GM18861 (cell line): ENCODE measurements at regions not wholly inside any gene's neighbourhood (a gene's known extent, or its start where the extent isn't known, plus 50 kb on each side); places are given as distances from the start of the nearest gene placed in this dataset.
"Not testable (repeated sequence)": the region's sequence is repeated elsewhere in the genome, so short reads cannot be mapped to it uniquely, and the experiment has no call there.

ENCODE experiments used
- ATAC-seq: cut with Tn5 transposase; IDR thresholded peaks from one replicate; pipeline ENCODE4 v1.9.1; 2021; ENCODE audit not compliant: unreplicated experiment

- ATAC-seq, result no peak
Measured at GRCh38 chr3:106071306-106071705, 202.5 kb upstream of the CBLB start.

DNA sequence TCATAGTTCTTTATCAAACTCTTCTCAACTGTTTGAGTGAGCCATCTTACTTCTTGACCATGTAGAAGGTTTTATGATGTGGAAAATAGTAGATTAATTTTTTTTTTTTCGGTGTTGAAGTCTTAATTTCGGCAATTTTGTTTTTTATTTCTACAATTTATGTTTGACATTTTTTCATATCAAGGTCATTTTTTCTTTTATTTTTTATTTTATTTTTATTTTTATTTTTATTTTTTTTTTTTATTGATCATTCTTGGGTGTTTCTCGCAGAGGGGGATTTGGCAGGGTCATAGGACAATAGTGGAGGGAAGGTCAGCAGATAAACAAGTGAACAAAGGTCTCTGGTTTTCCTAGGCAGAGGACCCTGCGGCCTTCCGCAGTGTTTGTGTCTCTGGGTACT is 203.8 kb upstream of the CBLB start:
- not testable (repeated sequence) for ATAC-seq

DNA sequence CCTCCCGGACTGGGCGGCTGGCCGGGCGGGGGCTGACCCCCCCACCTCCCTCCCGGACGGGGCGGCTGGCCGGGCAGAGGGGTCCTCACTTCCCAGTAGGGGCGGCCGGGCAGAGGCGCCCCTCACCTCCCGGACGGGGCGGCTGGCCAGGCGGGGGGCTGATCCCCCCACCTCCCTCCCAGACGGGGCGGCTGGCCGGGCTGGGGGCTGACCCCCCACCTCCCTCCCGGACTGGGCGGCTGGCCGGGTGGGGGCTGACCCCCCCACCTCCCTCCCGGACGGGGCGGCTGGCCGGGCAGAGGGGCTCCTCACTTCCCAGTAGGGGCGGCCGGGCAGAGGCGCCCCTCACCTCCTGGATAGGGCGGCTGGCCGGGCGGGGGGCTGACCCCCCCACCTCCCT is 205.0 kb upstream of the CBLB start:
- not testable (repeated sequence) for ATAC-seq

- not testable (repeated sequence) for ATAC-seq
Measured at GRCh38 chr3:106075731-106076130, 206.9 kb upstream of the CBLB start.

DNA sequence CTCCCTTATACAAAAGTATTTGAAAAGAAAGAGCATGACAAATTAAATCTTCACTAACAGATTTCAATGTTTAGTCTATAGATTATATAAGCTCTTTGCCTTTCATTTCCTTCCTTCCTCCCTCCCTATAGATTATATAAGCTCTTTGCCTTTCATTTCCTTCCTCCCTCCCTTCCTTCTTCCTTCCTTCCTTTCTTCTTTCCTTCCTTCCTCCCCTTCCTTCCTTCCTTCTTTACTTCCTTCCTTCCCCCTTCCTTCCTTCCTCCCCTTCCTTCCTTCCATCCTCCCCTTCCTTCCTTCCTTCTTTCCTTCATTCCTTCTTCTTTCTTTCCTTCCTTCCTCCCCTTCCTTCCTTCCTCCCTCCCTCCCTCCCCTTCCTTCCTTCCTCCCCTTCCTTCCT is 209.8 kb upstream of the CBLB start:
- ATAC-seq, result no peak

- ATAC-seq, result no peak
Measured at GRCh38 chr3:106082616-106083015, 213.8 kb upstream of the CBLB start.

DNA sequence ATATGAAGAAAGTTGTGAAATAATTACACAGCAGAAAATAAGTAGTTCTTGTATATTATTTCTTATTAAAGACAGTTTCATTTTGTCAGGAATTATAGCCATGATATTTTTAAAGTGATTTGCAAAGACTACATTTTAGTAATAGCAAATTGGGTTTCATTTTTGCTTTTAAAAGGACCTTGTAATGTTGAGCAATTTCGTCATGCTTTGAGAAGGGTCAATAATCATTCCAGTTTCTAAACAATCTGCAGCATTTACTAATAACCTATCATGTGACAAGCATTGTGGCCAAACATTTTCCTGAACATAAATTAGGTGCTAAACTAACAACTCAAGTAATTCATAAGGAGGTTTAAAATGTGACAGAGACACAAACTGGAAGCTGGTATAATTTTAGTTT is 214.4 kb upstream of the CBLB start:
- ATAC-seq, result no peak

DNA sequence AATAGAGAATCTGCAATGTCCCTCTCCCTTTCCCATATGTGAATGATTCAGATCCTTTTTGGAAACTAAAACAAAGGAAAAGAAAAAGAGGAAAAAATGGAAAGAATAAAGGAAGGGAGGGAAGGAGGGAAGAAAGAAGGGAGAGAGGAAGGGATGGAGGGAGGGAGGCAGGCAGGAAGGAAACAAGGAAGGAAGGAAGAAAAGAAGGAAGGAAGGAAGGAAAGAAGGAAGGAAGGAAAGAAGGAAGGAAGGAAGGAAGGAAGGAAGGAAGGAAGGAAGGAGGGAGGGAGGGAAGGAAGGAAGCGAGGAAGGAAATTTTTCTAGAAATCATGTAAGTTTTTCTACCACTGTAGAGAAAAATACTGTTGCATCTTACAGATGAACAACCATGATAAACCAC is 215.0 kb upstream of the CBLB start:
- ATAC-seq, result no peak

DNA sequence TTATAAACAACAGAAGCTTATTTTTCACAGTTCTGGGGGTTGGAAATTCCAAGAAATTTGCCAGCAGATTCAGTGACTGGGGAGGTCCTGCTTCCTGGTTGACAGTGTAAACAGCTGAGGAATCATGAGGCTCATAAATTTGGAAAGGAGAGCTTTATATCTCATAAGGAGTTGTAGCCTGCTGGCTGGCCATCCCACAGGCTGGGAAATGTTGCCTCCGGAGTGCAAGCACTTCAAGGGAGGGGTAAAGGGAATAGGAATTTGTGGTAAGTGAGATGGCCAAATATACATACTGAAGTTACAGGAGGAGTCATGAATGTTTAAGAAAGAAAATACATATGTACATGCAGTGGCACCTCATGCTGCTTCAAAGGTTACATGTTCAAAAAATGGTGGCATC is 217.2 kb upstream of the CBLB start:
- no peak for ATAC-seq

DNA sequence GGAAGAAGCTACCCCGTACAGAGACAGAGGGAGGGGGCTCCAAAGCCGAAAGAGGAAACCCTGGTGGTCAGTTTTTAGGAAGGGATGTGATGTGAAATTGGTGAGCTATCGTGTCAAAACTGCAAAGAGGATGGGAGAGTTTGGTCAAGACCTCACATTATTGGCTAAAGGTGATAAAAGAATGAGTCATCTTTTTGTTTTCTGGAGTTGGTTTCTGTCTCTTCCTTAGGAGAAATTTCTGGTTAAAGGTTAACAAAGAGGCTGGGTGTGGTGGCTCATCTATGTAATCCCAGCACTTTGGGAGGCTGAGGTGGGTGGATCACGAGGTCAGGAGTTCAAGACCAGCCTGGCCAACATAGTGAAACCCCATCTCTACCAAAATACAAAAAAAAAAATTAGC is 217.8 kb upstream of the CBLB start:
- ATAC-seq, result no peak

GRCh38 chr3:106088304-106088703 is 219.5 kb upstream of the CBLB start:
- no peak for ATAC-seq

GRCh38 chr3:106088899-106089298 is 220.1 kb upstream of the CBLB start:
- no peak for ATAC-seq

GRCh38 chr3:106089806-106090205 is 221.0 kb upstream of the CBLB start:
- ATAC-seq, result no peak

- ATAC-seq, result no peak
Measured at GRCh38 chr3:106092792-106093191, 224.0 kb upstream of the CBLB start.

DNA sequence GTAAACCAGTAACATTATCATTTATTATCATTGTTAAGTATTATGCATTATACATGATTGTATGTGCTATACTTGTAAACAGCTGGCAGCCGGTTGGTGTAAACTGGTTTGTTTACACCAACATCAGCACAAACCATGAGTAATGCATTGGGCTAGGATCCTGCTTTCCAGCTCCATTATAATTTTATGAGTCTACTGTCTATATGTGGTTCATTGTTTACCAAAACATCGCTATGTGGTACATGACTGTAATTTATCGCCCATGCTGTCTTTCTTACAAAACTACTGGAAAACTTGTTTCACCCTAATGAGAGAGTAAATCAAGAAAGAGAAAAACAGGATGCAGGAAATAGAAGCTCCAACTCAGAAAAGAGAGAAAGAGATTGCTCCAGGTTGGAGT is 224.8 kb upstream of the CBLB start:
- ATAC-seq, result no peak

DNA sequence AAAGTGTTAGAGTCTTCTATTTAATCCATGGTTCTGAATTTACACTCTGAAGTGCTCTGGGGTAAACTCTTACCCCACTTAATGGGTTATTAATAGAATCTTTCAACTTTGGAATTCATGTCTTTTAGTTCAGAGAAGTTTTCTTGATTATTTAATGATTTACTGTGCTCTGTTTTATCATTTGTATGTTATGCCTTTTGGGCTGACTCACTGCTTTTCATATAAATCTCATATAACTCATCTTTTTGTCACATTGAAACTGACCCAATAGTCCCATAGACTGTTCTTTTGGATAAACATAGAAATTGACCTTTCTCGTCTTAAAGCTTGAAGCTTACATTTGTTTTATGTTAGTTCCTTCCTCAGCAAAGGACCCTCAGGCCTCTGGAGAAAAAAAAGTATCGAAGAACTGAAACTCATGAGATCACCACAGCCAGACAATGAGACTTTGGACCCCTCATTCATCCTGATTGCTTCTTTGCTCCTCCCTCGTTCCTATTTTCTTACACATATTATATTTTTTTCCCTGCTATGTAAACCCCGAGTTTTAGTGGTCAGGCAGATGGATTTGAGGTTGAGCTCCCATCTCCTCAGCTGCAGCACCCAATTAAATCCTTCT is 229.1 kb upstream of the CBLB start:
- no peak for ATAC-seq

GRCh38 chr3:106103383-106103782 is 234.6 kb upstream of the CBLB start:
- ATAC-seq, result no peak

- no peak for ATAC-seq
Measured at GRCh38 chr3:106104078-106104477, 235.3 kb upstream of the CBLB start.

- no peak for ATAC-seq
Measured at GRCh38 chr3:106108925-106109324, 240.1 kb upstream of the CBLB start.

- ATAC-seq, result not testable (repeated sequence)
Measured at GRCh38 chr3:106112561-106112960, 243.7 kb upstream of the CBLB start.

DNA sequence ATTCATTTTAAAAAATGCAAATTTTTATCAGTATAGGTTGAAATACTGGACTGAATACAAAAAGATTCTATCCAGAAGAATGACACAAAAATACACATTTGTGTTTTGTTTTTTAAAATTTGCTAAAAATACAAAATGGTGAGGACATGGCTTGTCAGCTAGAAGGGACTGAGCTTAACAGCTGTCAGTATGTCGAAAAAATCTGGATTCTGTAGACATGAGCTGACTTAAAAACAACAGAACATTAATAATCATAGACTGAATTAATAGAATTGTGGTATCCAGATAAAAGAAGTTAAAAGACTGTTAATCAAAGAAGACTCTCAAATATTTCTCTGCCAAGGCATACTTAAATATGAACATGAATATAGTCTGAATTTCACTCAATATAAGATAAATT is 244.9 kb upstream of the CBLB start:
- ATAC-seq, result no peak

GRCh38 chr3:106114220-106114619 is 245.4 kb upstream of the CBLB start:
- no peak for ATAC-seq

DNA sequence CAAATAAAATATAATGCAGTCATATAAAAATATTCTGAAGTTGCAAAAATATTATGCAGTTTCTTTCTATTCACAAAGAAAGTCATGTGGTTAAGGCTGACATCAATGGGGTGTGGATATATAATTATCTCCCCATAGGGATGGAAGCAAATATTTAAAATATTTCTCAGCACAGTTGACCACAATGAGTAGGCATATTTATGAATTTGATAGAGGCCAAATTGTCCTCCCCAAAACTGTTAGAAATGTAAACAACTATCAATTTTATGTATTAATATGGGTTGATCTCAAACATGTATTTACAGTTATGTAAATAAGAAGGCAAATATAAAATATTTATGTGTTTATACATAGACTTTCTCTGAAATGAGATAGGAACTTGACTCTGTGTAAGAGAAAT is 246.0 kb upstream of the CBLB start:
- ATAC-seq, result no peak

DNA sequence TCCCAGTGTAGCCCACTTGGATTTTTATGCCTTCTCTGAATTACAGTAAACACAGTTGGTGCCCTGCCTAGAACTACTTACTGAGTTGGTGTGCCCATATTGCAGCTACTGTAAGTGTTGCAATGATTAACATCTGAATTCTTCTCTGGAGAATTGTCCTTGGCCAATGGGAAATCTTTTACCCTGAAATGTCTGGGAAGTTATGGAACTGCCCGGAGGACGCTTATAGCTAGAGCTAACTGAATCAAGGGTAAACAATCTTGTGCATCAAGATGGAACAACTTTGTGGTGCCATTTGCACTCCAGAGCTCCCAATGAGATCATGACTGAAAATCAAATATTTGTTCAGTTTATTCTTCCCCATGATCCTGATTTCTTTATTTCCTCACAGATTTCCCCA is 246.7 kb upstream of the CBLB start:
- no peak for ATAC-seq
